ENCODE measurements at regions not wholly inside any gene's neighbourhood (a gene's known extent, or its start where the extent isn't known, plus 50 kb on each side); places are given as distances from the start of the nearest gene placed in this dataset.

- intact Hi-C loops (cut with DNase I; ENCODE audit: low total_unique reads): no loop called here
- DNase-seq (ENCODE audit: low spot score in 2 of 2): peak in 1 of 2 donors; percentile 59
- no peak for TF ChIP-seq POLR2A (IDR thresholded peaks at IDR 0.05)
These were observed 180.6 kb downstream of the MACROH2A1 start for GRCh38 chr5:135218486-135218755.

GRCh38 chr5:135217669-135218485 is 181.2 kb downstream of the MACROH2A1 start:
- DNase-seq (ENCODE audit: low spot score in 2 of 2): peak; percentile 3 to 62

More at GRCh38 chr5:135218486-135218755, 180.6 kb downstream of the MACROH2A1 start:
- no peak overlapping the region for H3K4me3 ChIP-seq (ENCODE audit: low read depth, poor library complexity, severe bottlenecking)
- WGBS, 2 donors: 89 to 91% methylated on average over 3 of the region's 3 CpGs

DNA sequence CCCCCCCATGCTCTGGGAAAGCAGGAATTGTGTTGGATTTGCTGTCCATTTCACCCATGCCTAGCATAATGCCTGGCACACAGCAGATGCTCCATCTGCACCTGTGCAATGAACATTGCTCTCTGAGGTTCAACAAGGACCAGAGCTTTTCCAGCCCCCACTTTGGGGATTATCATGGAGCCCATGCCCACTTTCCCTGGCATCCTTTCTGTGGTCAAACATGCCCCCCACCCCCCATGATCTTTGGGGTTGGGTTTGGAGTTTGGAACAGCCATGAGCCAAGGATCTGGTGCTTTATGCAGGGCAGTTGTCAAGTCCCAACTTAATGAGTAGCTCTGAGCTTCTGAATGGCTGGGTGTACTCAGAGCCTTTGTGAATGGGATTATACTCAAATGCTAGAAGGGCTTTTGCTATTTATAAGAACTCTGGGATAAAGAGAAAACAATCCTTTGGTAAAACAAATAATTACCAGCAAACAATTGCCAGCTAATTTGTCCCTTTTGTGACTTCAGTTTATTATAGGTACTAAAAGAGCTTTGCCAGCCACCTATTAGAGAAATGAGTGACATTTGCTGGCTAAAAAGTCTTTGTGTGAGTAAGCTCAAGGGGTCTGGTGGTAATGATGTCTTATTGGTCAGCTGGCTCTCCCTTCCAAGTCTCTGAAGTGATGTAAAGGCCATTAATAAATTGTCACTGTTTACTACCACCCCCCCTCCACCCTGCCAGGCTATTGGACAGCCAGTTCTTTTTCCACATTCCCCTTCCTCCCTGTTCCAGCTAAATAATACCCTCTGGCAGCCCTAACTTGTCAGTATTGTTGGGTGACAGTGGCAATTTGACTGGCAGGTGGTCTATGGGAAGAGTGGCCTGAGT is 182.3 kb downstream of the MACROH2A1 start:
- TF ChIP-seq CTCF (IDR thresholded peaks at IDR 0.05) (no peak), POLR2A (IDR thresholded peaks at IDR 0.05) (no peak)
- no peak overlapping the region for H3K4me3 ChIP-seq (ENCODE audit: low read depth, poor library complexity, severe bottlenecking)
- intact Hi-C loops (cut with DNase I; ENCODE audit: low total_unique reads): no loop called here
- peak; percentile 8 to 48 for DNase-seq (ENCODE audit: low spot score in 2 of 2)

More at GRCh38 chr5:135217669-135218485, 181.2 kb downstream of the MACROH2A1 start:
- TF ChIP-seq POLR2A (IDR thresholded peaks at IDR 0.05) (no peak), CTCF (IDR thresholded peaks at IDR 0.05) (no peak)
- WGBS, 2 donors: 93 to 95% methylated on average over 11 of the region's 11 CpGs
- no peak overlapping the region for H3K4me3 ChIP-seq (ENCODE audit: low read depth, poor library complexity, severe bottlenecking)
- intact Hi-C loops (cut with DNase I; ENCODE audit: low total_unique reads): no loop called here

GRCh38 chr5:135215617-135216470 is 181.8 kb upstream of the PITX1 start:
- peak in 1 of 2 donors; percentile 52 for DNase-seq (ENCODE audit: low spot score in 2 of 2)
- TF ChIP-seq CTCF (IDR thresholded peaks at IDR 0.05) (no peak), POLR2A (IDR thresholded peaks at IDR 0.05) (no peak)
- no peak overlapping the region for H3K4me3 ChIP-seq (ENCODE audit: low read depth, poor library complexity, severe bottlenecking)
- intact Hi-C loops (cut with DNase I; ENCODE audit: low total_unique reads): no loop called here
- WGBS, 2 donors: 80 to 85% methylated on average over 7 of the region's 7 CpGs

DNA sequence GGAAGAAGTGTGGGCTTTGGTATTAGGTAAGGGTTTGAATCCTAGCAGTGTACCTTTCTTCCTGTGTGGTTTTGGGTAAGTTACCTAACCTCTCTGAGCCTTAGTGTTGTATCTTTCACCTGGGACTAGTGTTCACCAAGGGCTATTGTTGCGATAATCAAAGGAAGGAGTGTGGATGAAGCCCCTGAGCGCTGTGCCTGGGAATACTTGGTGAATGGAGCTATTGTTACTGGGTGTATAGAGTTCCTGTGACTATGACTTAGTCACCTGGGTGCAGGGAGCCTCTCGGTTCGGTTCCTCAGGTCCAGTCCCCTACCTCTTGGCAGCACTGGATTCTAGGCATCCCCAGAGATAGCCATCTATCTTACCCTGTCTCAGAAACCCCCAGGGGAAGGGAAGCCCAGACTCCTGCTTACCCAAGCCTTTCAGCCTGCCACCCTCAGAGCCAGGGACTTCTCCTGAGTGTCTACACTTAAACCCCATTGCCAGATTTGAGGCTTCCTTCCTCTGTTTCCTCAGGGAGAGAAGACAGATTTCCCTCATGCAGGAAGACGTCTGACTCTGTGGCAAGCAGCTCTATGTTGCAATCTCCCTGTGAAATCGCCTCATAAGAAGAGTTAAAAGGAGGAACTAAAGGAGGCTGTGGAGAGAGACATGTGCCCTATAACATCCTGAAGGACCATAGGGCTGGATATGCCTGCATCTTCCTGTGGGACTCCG is 181.0 kb upstream of the PITX1 start:
- intact Hi-C loops (cut with DNase I; ENCODE audit: low total_unique reads): no loop called here
- no peak overlapping the region for H3K4me3 ChIP-seq (ENCODE audit: low read depth, poor library complexity, severe bottlenecking)
- 59 to 62% methylated on average over 6 to 7 of the region's 7 CpGs for WGBS, 2 donors
- no peak for TF ChIP-seq CTCF (IDR thresholded peaks at IDR 0.05)
- no peak for TF ChIP-seq POLR2A (IDR thresholded peaks at IDR 0.05)
- peak; percentile 28 to 58 for DNase-seq (ENCODE audit: low spot score in 2 of 2)

All from lower leg skin (tissue), 4 donors.